NCI-H1092 treated with DMSO at 0.1 percent for 48 hours (cell line): ENCODE measurements at regions not wholly inside any gene's neighbourhood (a gene's known extent, or its start where the extent isn't known, plus 50 kb on each side); places are given as distances from the start of the nearest gene placed in this dataset.
"Not testable (repeated sequence)": the region's sequence is repeated elsewhere in the genome, so short reads cannot be mapped to it uniquely, and the experiment has no call there.

Source experiments
- DNase-seq: peaks from one replicate; lab custom pipeline; 2025; lab: John Stamatoyannopoulos, UW

DNA sequence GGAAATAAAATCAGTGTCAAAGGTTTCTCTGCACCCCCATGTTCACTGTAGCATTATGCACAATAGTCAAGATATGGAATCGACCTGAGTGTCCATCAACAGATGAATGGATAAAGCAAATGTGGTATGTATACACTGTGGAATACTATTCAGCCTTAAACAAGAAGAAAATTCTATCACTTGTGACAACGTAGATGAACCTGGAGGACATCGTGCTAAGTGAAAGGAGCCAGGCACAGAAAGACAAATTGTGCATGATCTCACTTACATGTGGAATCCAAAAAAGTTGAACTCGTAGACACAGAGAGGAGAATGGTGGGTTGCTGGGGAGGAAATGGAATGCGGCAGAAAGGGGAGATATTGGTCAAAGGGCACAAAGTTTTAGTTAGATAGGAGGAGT is 136.3 kb upstream of the ESR1 start:
- no peak for DNase-seq

DNA sequence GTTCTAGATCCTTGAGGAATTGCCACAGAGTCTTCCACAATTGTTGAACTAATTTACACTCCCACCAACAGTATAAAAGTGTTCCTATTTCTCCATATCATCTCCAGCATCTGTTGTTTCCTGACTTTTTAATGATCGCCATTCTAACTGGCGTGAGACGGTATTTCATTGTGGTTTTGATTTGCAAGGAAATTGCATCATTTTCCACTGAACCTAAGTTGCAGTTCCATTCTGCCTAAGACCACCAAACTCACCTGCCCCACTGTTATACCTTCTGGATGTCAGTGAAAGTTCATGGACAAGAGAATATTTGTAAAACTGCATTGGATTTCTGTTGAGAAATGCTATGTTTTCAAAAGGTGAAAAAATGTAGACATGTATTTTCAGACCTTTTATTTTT is 132.9 kb upstream of the ESR1 start:
- no peak for DNase-seq

DNA sequence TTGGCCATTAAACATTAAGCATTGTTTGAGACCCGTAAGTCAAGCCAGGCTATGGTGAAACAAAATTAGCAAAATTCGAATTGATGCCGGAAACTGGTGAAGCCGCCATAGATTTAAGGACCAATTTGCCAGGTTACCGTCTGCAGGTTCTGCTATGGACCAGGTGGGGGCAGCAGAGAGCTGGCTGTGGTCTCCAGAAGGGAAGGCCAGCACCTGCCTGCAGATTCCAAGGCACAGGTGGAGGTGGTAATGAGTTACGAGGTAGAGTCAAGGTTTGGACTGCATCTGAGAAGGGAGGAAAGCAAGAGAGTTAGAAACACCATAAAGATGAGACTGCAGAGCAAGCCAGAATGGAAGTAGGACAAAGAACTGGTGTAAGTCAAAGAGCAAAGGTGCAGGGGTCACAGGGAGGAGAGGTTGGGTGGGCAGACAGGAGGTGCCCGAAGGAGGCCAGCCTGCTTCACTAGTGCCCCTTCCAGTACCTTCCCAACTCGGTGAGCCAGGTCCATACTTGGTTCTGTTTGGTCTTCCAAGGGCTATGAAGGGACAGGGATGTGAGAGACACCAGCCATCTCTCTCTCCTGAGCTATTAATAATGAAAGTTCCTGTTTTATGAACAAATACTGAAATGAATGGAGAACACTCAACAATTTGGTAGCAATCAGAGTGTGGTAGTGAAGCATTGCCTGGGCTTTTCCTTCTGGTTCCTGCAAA is 131.6 kb upstream of the ESR1 start:
- DNase-seq = peak; percentile 2

DNA sequence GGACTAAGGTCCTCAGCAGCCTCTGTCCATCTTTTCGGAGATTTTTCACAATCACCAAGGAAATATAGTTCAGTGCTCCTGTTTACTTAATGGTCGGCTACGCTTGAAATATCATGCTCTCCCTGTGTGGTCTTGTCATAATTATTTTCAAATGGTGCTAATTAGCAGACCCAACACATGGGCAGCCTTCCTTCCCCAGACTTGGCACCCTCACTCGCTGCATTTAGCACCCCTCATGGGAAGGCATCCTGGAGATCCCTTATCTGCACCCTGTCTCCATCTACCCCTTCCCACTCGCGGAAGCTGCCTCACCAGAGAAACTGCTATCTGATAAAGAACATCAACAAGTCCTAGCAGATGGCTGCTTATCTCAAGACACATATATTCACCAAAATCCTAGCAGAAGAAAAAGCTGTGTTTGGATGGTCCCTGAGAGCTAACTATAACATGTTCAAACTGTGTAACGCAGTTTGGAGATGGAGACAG is 131.0 kb upstream of the ESR1 start:
- no peak for DNase-seq

DNA sequence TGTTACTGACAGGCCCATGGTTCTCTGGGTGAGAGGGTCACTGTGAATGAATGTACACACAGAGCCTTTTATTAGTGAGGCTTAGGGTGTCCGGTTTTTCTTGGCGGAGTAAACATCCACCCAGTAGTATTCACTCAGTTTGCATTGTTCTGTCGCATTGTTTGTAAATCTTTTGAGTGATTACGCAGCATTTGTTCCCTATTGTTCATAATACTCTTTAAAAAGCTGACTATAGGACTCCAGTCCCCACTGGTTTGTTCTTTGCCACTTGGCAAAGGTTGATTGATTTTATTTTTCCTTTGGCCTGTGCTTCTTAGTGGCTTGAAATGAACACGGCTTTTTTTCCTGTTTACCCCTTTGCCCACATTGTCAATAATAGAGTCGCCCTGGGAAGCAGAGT is 130.1 kb upstream of the ESR1 start:
- DNase-seq = no peak

DNA sequence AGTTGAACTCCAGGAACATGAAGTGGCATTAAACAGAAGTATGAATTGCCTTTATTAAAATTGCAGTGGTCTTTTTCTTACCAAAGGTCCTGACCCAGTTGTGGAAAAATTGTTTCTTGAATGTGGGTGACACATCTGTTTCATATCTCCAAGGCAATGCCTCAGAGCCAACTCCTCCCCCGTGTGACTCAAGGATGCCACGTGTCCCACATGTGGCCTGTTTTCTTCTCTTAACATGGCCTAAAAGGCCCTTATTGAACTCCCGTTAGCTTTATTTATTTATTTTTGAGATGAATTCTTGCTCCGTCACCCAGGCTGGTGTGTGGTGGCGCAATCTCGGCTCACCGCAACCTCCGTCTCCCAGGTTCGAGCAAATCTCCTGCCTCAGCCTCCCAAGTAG is 128.4 kb upstream of the ESR1 start:
- DNase-seq = no peak

DNA sequence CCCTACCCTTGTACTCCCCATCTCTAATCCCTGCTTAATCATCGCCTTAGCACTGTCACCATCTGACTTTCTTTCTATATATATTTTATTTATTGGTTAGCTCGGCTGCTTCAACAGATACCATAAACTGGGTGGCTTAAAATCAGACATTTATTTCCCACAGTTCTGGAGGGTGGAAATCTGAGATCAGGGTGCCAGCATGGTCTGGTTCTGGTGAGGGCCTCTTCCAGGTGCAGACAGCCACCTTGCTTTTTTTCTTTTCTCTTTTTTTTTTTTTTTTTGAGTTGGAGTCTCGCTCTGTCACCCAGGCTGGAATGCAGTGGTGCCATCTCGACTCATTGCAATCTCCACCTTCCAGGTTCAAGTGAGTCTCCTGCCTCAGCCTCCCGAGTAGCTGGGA is 127.5 kb upstream of the ESR1 start:
- DNase-seq = no peak

DNA sequence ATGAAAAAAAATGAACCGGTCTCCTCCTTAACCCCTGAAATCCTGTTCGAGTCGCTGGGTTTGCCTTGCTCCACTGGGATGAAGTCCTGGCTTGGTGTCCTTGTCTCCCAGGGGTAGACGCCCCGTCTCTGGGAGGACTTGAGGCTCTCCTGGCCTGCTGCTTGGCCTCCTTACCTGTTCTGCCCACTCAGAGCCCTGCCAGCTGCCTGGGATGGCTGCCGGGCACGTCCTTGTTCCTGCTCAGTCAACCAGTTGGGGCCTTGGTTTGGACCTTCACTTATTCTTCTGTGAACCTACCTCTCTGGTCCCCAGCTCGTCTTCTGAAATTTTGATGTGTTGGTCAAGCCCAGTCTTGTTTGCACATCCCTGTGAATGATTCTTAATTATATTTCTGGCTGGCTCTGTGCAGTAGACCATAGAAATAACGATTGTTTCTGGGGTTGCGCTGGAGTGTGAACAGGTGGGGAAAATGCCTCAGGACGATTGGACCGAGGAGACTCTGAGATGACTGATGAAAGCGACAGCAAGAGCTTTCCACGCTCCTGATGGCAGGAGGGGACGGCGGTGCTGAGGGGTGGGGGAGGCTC is 126.5 kb upstream of the ESR1 start:
- DNase-seq = no peak

DNA sequence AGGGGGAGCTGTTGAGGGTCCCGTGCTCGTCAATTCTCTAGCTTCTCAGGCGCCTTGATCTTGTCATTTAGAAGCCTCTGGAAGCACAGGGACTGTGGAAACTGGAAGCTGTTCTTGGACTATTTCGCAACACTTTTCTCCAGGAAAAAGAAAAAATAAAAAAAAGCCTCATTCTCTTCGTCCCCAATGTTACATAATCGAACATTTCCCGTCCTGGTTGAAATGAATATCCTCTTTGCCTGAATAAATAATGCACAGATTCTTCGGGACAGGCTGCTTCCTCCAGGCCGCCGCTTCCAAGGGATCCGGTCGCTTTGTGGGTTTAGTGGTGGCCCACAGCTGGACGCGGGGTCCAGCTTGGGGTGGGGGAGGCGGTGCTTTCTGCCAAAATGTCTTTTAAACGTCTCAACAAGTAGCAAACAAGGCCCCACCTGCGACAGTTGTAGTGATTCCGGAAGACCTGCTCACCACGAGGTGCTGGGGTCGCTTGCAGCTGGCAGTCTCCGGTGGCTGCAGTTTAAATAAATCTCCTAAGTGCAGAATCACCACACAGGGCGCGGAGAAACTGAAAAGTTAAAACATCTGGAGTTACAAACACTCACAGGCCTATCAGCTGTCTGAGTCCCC is 125.9 kb upstream of the ESR1 start:
- DNase-seq = no peak

DNA sequence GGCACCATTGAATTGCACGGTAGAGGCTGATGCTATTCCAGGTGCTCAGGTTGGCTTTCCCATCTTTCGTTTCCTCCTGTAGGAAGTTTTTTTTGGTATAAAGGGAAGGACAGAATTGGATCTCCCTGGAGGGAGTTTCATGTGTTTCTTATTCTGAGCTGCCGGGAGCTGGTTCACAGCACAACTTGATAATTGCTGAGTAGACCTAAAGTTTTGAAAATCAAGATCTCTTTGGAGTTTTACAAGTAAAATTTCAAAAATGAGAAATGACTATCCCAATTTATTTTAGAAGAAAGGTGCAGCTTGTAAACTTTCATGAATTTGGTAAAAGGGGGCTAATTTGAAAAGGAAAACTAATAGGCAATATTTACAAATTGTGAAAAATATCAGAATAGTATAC is 125.2 kb upstream of the ESR1 start:
- DNase-seq = no peak

DNA sequence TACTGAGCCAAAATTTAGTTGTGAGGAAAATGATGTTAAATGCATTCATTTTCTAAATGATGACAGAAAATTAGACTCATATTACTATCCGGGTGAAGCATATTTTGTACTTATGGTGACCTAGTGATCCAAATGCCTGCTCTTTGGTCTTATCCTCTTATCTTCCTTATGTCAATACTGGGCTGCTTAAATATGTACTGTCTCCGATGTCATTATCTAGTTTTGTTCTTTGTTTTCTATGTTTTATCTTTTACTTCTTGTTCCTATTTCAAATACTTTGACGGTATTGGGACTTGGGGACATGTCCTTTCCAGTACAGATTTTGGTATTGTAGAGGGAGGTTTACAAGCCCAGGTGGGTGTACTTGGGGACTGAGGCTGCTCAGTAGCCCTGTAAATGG is 124.6 kb upstream of the ESR1 start:
- no peak for DNase-seq

DNA sequence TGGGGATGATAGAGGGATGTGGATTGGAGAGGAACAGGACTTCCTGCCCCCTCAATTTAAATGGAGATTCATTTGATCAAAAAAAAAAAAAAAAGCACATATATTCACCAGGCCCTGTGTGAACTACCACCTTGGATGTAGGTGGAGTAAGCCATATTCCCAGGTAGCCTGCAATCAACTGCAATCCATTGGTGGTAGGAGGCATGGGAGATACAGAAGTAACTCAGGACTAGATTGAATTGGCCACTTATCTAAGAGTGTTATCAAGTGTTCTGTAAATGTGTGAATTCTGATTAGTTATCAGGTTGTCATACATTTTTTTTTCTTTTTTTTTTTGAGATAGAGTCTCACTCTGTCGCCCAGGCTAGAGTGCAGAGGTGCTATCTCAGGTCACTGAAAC is 124.1 kb upstream of the ESR1 start:
- no peak for DNase-seq

DNA sequence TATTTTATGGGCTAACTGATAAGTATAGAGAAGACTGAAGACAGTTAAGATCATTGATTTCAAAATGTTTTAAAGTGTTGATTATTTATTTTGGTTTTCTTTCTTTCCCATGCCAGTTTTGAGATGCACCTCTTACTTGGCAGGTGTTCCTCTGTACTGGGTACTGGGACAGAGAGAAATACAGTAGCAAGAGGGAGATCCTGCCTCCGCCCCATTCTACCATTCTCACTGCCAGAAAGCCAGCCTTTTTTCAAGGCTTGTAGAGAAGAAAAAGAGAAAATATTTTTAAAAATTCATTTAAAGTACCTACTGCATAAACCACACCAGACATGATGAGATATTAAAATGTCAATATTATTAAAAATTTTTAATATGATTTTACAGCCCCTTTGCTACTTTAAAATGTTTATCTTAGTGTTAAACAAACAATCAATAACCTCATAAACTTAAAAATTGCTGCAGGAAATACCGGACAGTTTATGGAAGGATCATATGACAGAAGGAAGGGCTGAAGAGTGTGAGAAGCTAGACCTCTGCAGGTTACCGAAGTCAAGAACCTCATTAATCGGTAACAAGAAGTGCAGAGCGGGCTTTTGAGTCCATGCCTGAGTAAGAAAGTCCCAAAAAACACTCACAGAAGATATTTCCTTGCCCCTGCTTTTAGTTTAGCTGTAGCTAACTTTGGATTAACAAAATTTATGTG is 117.8 kb upstream of the ESR1 start:
- DNase-seq = no peak

DNA sequence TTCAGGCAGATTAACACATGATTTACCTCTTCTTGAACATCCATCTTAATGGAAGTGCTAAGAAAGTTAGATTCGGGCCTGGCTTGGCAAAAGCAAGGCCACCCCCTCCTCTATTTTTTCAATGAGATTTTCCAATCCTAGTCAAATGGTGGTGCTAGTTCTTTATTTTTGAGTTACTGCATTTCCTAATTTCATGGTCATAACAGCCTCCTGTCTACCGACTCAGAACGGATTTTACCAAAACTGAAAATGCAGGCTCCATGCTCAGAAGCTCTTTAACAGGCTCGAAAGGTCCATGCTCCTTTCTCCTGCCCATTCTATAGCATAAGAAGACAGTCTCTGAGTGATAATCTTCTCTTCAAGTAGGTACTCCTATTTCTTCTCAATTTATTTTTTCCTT is 117.2 kb upstream of the ESR1 start:
- DNase-seq = no peak

DNA sequence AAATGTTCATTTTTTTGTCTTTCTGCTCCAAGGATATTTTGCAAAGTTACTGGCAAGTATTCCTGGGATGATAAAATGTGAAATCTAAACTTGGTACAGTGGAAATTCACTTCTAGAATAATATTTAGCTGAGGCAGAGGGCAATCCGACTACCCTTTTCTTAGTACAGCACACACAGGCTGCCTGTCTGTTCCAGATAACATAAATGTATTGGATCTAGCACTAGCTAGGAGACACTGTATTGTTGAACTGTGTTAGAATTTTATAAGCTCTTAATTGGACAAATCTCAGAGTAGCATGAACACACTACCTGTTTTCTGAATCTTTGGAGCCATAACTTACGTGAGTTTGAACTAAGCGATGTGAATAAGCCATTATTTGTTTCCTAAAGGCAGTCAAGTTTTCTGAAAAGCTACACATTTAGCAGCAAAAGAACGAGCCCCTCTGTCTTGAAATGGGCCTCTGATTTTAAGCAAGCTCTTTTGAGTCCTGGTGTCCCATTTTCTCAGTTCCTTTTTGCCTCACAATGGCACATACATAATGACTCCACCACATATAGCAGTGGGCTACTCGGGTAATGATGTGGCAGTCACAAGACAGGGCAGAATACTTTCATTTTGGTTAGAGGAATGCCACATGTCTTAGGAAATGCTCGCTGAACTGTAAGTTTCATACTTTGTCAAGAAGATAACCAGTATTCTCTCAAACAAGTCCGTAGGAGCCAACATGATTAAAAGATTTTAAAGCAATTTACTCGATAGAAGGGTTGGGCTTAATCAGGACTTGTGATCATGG is 116.5 kb upstream of the ESR1 start:
- DNase-seq = no peak

DNA sequence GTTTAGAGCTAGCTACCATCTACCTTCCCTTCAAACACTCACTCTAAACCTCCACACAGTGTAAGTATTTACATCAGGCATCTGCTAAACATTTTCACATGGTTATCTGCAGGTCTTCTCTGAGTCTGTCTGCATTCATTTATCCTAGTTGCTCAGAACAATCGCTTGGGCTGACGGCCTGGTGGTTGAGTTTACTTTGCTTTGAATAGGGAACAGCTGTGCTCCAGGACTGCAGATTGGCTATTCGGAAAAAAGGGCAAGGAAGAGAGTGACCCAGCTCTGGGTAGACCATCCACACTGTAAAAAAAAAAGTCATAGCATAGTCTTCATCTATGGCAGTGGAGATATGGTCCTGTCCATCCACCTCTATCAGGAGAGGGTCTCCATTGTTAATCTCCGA is 115.3 kb upstream of the ESR1 start:
- no peak for DNase-seq

DNA sequence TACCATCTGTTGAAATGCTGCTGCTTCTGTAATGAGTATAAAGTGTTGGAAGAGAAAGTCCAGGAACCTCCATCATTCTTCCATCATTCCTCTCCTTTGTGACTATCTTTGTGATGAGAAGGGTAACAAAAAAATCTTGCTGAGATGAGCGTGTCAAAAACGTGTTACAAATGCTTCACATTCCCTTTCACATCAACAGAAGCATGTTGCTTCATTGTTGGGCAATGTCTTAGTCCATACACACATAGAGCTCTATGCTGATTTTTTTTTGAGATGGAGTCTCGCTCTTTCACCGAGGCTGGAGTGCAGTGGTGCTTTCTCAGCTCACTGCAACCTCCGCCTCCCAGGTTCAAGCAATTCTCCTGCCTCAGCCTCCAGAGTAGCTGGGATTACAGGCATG is 114.1 kb upstream of the ESR1 start:
- DNase-seq = no peak

DNA sequence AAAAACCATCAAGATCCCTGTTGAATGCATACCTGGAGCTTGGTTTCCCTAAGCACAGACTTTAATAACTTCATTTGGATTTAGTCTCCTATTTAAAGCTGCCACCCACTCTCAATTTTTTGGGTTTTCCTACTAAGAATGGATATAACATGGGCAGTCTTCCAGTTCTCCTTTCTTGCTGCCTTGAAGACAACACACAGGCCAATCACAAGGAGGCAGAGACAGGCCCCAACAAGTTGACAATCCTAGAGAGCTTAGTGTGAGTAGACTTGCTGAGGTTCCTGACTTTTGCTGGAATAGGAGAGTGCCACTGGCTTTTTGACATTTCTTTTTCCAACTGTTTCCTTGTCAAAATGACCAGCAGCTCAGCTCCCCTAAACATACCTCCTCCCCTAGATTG is 112.3 kb upstream of the ESR1 start:
- DNase-seq = no peak

DNA sequence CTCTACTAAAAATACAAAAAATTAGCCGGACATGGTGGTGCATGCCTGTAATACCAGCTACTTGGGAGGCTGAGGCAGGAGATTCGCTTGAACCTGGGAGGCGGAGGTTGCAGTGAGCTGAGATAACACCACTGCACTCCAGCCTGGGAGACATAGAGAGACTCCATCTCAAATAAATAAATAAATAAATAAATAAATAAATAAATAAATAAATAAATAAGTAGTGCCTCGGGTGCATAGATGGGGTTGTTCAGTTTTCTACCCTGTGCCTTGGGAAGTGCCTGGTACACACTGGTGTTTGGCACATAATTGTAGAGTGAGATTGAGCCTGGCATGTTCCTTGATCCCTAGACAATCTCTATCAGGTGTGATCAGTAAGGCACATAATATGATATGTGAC is 111.2 kb upstream of the ESR1 start:
- DNase-seq = not testable (repeated sequence)

DNA sequence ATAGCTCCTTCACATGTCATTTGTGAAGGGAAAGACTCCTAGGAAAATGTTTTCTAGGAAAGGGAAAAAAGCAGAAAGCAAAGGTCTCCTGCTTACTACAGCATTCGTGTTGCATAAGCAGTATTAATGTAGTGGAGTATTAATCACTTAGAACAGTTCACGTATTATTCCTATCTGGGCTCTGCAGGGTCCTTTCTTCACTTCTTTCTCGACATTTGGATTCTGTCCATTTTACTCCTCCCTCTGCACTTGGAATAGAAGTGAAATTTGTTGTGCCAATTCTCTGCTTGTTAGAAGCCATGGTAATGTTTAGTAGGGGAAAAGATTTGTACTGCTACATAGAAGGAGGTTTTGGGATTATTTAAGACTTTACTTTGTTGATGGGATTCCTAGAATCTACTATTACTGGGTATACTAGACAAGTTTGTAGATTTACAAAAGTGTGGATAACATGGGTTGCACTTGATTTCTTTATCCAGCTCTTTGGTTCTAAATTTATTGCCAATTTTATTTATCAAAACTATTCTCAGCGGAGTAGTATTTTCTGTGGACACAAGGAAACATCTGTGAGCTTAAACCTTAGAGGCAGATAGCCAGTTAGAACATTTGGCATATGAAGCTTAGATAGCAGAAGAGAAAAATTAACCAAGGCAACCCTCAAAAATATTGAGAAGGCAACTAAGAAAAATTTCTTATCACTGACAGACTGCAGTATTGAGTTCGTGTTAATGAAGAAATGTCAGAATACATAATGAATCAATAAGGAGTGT is 108.4 kb upstream of the ESR1 start:
- DNase-seq = no peak

DNA sequence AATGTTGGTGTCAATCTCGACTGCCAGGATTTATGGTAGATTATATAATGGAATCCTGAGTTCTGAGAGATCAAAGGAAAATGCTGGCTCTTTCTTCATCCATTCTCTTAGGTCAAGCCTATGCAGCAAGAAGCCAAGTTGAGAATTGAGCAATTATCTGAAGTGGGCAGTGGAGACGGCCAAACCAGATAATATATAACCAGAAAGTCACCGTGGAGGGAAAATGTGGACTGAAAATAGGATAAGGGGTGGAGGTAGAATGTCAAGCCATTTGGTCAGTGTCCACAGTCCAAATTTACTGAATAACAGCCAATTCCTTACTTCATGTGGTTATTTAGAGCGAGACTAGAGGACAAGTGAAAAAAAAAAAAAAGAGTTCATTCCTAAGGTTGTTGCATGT is 107.8 kb upstream of the ESR1 start:
- DNase-seq = no peak
